ENCODE measurements at regions not wholly inside any gene's neighbourhood (a gene's known extent, or its start where the extent isn't known, plus 50 kb on each side); places are given as distances from the start of the nearest gene placed in this dataset.
"Not testable (repeated sequence)": the region's sequence is repeated elsewhere in the genome, so short reads cannot be mapped to it uniquely, and the experiment has no call there.

- Mint-ChIP-seq H3K36me3 (no peaks in the 10 kb centered on the region), H3K27ac (no peak overlapping the region), H3K27me3 (no peaks in the 10 kb centered on the region), H3K4me3 (no peak overlapping the region), H3K4me1 (no peaks in the 10 kb centered on the region), H3K9me3 (no peaks in the 10 kb centered on the region)
- DNase-seq, result no peak
Observed at GRCh38 chr7:81460250-81461045, 309.4 kb downstream of the HGF start.

GRCh38 chr7:81459485-81459884 lies 310.4 kb downstream of the HGF start:
- Mint-ChIP-seq H3K4me1 (no peaks in the 10 kb centered on the region), H3K4me3 (no peak overlapping the region), H3K27me3 (no peaks in the 10 kb centered on the region), H3K27ac (no peak overlapping the region), H3K9me3 (no peaks in the 10 kb centered on the region), H3K36me3 (no peaks in the 10 kb centered on the region)
- no peak for DNase-seq

- no peak for DNase-seq
- Mint-ChIP-seq H3K4me3 (no peak overlapping the region), H3K27ac (no peak overlapping the region), H3K4me1 (no peaks in the 10 kb centered on the region), H3K9me3 (no peaks in the 10 kb centered on the region), H3K27me3 (no peaks in the 10 kb centered on the region), H3K36me3 (no peaks in the 10 kb centered on the region)
Observed at GRCh38 chr7:81457852-81458522, 311.9 kb downstream of the HGF start.

DNA sequence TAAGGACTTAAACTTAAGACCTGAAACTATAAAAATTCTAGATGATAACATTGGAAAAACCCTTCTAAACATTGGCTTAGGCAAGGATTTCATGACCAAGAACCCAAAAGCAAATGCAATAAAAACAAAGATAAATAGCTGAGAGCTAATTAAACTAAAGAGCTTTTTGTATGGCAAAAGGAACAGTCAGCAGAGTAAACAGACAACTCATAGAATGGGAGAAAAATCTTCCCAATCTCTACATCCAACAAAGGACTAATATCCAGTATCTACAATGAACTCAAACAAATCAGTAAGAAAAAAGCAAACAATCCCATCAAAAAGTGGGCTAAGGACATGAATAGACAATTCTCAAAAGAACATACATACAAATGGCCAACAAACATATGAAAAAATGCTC lies 316.1 kb downstream of the HGF start:
- not testable (repeated sequence) for H3K4me3 Mint-ChIP-seq, H3K27ac Mint-ChIP-seq, DNase-seq, H3K9me3 Mint-ChIP-seq, H3K36me3 Mint-ChIP-seq, H3K27me3 Mint-ChIP-seq, H3K4me1 Mint-ChIP-seq

DNA sequence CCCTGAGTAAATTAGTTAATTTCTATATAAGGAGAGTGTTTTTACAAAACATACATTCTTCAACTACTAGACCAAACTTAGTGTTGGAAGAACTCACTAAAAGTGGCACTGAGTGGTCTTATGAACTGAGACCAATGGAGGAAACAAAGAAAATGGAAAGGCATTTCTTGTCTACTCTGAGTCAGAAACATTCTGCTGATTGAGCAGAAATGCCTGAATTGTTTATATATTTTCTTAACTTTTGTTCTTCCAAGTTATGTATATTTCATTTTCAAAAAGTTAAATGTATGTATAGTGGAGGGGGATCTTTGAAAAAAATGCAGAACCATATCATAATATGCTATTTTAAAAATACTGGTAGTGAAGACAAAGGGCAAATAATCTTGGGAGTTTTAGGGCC lies 320.7 kb downstream of the HGF start:
- no peaks in the 10 kb centered on the region for H3K9me3 Mint-ChIP-seq
- DNase-seq, result no peak
- H3K27me3 Mint-ChIP-seq, result no peaks in the 10 kb centered on the region
- H3K36me3 Mint-ChIP-seq, result no peaks in the 10 kb centered on the region
- no peak overlapping the region for H3K27ac Mint-ChIP-seq
- no peaks in the 10 kb centered on the region for H3K4me1 Mint-ChIP-seq
- H3K4me3 Mint-ChIP-seq, result no peak overlapping the region

DNA sequence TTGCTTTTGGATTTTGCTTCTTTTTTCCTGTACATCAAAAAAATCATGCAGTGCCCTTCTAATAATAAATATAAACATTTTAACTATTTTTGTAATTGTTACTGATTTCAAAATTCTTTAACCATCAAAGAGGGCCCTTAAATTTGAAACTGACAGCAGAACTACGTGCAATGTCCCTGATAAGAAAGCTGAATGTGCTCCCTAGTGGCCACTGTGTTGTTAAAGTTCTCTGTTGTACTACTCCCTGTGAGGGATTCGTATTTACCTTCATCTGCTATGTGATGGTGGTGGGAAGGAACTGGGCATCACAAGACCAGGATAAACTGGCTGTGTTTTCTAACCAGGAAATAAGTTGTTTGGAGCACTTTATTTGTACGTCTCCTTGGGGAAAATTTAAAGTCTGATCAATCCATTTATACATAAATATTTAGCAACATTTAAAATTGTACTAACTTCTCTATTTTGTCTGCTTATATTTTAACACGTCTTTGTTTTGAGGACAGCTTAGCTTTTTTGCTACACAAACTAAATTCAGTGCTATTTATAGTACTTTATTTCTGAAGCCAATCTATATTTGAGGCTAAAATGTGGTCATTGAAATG lies 322.4 kb downstream of the HGF start:
- no peak overlapping the region for H3K27ac Mint-ChIP-seq
- no peaks in the 10 kb centered on the region for H3K27me3 Mint-ChIP-seq
- no peaks in the 10 kb centered on the region for H3K9me3 Mint-ChIP-seq
- DNase-seq, result no peak
- H3K4me1 Mint-ChIP-seq, result no peaks in the 10 kb centered on the region
- H3K4me3 Mint-ChIP-seq, result no peak overlapping the region
- no peaks in the 10 kb centered on the region for H3K36me3 Mint-ChIP-seq

GRCh38 chr7:81446212-81446611 lies 323.6 kb downstream of the HGF start:
- DNase-seq, result no peak
- Mint-ChIP-seq H3K27ac (no peak overlapping the region), H3K9me3 (no peaks in the 10 kb centered on the region), H3K4me3 (no peak overlapping the region), H3K27me3 (no peaks in the 10 kb centered on the region), H3K4me1 (no peaks in the 10 kb centered on the region), H3K36me3 (no peaks in the 10 kb centered on the region)

DNA sequence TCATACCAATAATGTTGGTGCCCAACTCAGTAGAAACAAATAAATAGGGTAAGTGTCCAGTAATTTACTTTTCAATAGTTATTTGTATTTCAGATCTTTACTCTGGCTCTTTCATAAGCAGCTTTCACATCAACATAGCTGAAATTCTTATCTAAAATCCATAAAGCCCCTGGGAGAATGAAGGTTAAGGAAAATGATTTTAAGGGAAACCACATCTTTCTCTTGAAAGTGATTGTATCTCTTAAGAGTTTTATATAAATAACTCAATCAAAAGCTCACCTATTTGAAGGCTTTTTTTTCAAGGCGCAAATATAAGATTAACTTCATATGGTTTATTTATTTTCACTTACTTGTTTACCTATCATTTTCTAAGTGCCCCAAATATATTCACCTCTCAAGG lies 324.4 kb downstream of the HGF start:
- Mint-ChIP-seq H3K9me3 (no peaks in the 10 kb centered on the region), H3K27ac (no peak overlapping the region), H3K27me3 (no peaks in the 10 kb centered on the region), H3K36me3 (no peaks in the 10 kb centered on the region), H3K4me3 (no peak overlapping the region), H3K4me1 (no peaks in the 10 kb centered on the region)
- no peak for DNase-seq

GRCh38 chr7:81441750-81442149 lies 328.1 kb downstream of the HGF start:
- H3K27me3 Mint-ChIP-seq, result no peaks in the 10 kb centered on the region
- H3K9me3 Mint-ChIP-seq, result peaks cover 4% of the 10 kb centered on the region
- no peak overlapping the region for H3K27ac Mint-ChIP-seq
- no peaks in the 10 kb centered on the region for H3K4me1 Mint-ChIP-seq
- H3K4me3 Mint-ChIP-seq, result no peak overlapping the region
- no peaks in the 10 kb centered on the region for H3K36me3 Mint-ChIP-seq
- no peak for DNase-seq

- Mint-ChIP-seq H3K4me1 (no peaks in the 10 kb centered on the region), H3K27me3 (no peaks in the 10 kb centered on the region), H3K36me3 (no peaks in the 10 kb centered on the region), H3K27ac (no peak overlapping the region), H3K4me3 (no peak overlapping the region), H3K9me3 (peaks cover 4% of the 10 kb centered on the region)
- DNase-seq, result no peak
Observed at GRCh38 chr7:81439591-81439990, 330.3 kb downstream of the HGF start.

DNA sequence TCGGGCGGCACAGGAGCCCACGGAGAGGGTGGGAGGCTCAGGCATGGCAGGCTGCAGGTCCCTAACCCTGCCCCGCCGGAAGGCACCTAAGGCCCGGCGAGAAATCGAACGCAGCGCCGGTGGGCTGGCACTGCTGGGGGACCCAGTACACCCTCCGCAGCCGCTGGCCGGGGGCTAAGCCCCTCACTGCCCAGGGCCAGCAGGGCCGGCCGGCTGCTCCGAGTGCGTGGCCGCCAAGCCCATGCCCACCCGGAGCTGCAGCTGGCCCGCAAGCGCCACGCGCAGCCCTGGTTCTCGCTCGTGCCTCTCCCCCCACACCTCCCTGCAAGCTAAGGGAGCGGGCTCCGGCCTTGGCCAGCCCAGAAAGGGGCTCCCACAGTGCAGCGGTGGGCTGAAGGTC lies 332.7 kb downstream of the HGF start:
- H3K27me3 Mint-ChIP-seq, H3K27ac Mint-ChIP-seq, H3K9me3 Mint-ChIP-seq, DNase-seq, H3K4me3 Mint-ChIP-seq, H3K4me1 Mint-ChIP-seq, H3K36me3 Mint-ChIP-seq: not testable (repeated sequence)

DNA sequence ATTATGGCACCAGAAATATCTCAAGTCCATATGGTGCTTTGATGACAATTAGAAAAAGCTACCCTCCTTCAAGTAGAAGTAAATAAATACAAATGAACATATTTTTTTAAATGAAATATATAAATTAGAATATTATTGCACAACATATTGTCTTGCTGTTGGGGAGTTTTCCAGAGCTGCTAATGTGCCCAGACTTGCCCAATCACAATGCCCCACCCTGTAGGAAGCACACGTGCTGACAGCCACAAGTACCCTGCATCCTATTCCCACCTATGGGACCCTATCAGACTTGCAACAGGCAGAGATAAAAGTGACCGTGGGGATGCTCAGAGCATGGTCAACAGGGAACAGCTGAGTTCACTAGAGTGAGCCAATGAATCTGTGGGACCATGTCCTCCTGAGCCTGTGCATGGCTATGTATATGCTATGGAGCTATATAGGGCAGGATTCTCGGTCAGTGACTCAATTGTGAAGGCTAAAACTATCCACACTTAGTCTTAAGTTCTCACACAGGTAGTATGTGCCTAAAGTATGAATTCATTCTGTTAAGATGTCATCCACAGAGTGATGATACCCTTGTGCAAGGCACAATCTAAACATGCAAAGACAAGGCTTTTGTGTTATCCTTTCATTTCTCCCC lies 336.0 kb downstream of the HGF start:
- DNase-seq, result no peak
- no peaks in the 10 kb centered on the region for H3K4me1 Mint-ChIP-seq

GRCh38 chr7:81433206-81433605 lies 336.6 kb downstream of the HGF start:
- H3K9me3 Mint-ChIP-seq, result peaks cover 4% of the 10 kb centered on the region
- DNase-seq, result no peak
- no peaks in the 10 kb centered on the region for H3K4me1 Mint-ChIP-seq
- no peak overlapping the region for H3K27ac Mint-ChIP-seq
- H3K4me3 Mint-ChIP-seq, result no peak overlapping the region
- no peaks in the 10 kb centered on the region for H3K27me3 Mint-ChIP-seq
- H3K36me3 Mint-ChIP-seq, result no peaks in the 10 kb centered on the region

More for the DNA sequence above, 336.0 kb downstream of the HGF start:
- no peaks in the 10 kb centered on the region for H3K27me3 Mint-ChIP-seq
- no peak overlapping the region for H3K27ac Mint-ChIP-seq
- H3K9me3 Mint-ChIP-seq, result peaks cover 4% of the 10 kb centered on the region
- no peak overlapping the region for H3K4me3 Mint-ChIP-seq
- no peaks in the 10 kb centered on the region for H3K36me3 Mint-ChIP-seq

GRCh38 chr7:81430761-81431160 lies 339.1 kb downstream of the HGF start:
- Mint-ChIP-seq H3K4me3 (no peak overlapping the region), H3K27me3 (no peaks in the 10 kb centered on the region), H3K27ac (no peak overlapping the region), H3K9me3 (no peaks in the 10 kb centered on the region), H3K4me1 (no peaks in the 10 kb centered on the region), H3K36me3 (no peaks in the 10 kb centered on the region)
- no peak for DNase-seq

DNA sequence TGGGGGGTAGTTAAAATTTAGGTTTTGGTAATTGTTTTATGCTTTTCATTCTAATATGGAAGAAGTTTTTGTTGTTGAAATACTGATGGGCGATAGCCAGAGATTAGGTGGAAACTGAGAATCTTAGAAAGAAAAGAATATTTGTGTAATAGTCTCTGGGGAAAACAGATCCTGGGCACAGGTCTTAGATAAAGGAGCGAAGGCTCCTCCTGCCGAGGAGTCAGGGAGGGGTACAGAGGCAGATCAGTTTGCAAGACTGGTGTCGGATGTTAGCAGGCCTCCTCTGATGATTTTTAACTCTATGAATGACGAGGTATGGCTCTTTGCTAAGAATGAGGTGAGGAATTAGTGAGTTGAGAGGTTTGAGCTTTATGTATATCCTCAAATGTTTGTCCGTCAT lies 339.7 kb downstream of the HGF start:
- no peaks in the 10 kb centered on the region for H3K4me1 Mint-ChIP-seq
- no peak overlapping the region for H3K4me3 Mint-ChIP-seq
- DNase-seq, result no peak
- no peaks in the 10 kb centered on the region for H3K27me3 Mint-ChIP-seq
- H3K36me3 Mint-ChIP-seq, result no peaks in the 10 kb centered on the region
- H3K27ac Mint-ChIP-seq, result no peak overlapping the region
- H3K9me3 Mint-ChIP-seq, result no peaks in the 10 kb centered on the region
